ENCODE measurements at regions not wholly inside any gene's neighbourhood (a gene's known extent, or its start where the extent isn't known, plus 50 kb on each side); places are given as distances from the start of the nearest gene placed in this dataset.

DNA sequence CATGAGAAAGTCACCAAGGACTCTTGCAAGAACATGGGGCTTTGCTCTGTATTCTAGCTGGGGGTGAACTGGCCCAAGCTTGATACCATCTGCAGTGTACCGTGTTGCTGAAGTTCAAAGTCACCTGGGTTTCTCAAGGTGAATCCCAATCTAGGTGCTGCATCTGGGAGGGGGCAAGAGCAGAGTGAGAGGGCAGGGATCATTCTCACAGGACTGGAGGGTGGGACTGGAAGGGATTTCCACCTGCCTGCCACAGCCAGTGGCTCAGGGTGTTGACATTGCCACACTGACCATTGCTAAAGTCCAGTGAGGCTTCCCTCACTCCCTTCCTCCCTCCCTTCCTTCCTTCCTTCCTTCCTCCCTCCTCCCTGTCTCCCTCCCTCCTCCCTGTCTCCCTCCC is 98.7 kb downstream of the MYCN start:
- 68 to 84% methylated on average over 1 of the region's 1 CpG for WGBS, 2 donors
- TF ChIP-seq, protein P1, sequence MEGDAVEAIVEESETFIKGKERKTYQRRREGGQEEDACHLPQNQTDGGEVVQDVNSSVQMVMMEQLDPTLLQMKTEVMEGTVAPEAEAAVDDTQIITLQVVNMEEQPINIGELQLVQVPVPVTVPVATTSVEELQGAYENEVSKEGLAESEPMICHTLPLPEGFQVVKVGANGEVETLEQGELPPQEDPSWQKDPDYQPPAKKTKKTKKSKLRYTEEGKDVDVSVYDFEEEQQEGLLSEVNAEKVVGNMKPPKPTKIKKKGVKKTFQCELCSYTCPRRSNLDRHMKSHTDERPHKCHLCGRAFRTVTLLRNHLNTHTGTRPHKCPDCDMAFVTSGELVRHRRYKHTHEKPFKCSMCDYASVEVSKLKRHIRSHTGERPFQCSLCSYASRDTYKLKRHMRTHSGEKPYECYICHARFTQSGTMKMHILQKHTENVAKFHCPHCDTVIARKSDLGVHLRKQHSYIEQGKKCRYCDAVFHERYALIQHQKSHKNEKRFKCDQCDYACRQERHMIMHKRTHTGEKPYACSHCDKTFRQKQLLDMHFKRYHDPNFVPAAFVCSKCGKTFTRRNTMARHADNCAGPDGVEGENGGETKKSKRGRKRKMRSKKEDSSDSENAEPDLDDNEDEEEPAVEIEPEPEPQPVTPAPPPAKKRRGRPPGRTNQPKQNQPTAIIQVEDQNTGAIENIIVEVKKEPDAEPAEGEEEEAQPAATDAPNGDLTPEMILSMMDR (IDR thresholded peaks at IDR 0.05) = no peak
- no peak for TF ChIP-seq EP300 (IDR thresholded peaks at IDR 0.05)
- TF ChIP-seq POLR2AphosphoS5 (IDR thresholded peaks at IDR 0.05) = no peak
- TF ChIP-seq POLR2A (IDR thresholded peaks at IDR 0.05) = no peak
- Histone ChIP-seq H3K4me3 (no peak overlapping the region), H3K36me3 (no peaks in the 10 kb centered on the region), H3K27ac (no peak overlapping the region), H3K4me1 (no peaks in the 10 kb centered on the region), H3K9me3 (no peaks in the 10 kb centered on the region), H3K27me3 (peaks cover 0 to 9% (median 0%) of the 10 kb centered on the region in 3 donors)
- intact Hi-C loops (cut with DNase I) = no loop called here
- DNase-seq = no peak

DNA sequence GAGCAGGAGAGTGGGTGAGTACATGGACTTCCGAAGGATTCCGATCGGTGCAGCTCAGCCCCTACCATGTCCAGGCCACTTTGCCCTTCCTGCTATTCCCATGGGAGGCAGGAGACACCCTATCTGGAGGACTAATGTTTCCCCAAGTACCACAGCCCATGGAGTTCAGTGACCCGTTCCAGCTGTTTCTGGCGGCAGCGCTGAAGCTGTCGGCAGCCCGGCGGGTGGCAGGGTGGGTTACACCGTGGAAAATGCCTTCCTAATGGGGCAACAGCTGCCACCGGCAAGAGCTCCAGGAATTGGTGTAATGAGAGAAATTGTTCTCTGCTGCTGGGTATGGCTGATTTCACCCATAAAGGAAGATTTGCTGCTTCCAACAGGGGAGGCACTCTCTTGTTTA is 98.3 kb downstream of the MYCN start:
- WGBS, 2 donors = 89 to 95% methylated on average over 11 of the region's 11 CpGs
- Histone ChIP-seq H3K27me3 (peaks cover 0 to 9% (median 0%) of the 10 kb centered on the region in 3 donors), H3K27ac (no peak overlapping the region), H3K4me3 (no peak overlapping the region), H3K36me3 (no peaks in the 10 kb centered on the region), H3K4me1 (no peaks in the 10 kb centered on the region), H3K9me3 (no peaks in the 10 kb centered on the region)
- DNase-seq = no peak
- intact Hi-C loops (cut with DNase I) = no loop called here
- no peak for TF ChIP-seq EP300 (IDR thresholded peaks at IDR 0.05)
- TF ChIP-seq, protein P1 (IDR thresholded peaks at IDR 0.05) = no peak
- TF ChIP-seq POLR2A (IDR thresholded peaks at IDR 0.05) = no peak

DNA sequence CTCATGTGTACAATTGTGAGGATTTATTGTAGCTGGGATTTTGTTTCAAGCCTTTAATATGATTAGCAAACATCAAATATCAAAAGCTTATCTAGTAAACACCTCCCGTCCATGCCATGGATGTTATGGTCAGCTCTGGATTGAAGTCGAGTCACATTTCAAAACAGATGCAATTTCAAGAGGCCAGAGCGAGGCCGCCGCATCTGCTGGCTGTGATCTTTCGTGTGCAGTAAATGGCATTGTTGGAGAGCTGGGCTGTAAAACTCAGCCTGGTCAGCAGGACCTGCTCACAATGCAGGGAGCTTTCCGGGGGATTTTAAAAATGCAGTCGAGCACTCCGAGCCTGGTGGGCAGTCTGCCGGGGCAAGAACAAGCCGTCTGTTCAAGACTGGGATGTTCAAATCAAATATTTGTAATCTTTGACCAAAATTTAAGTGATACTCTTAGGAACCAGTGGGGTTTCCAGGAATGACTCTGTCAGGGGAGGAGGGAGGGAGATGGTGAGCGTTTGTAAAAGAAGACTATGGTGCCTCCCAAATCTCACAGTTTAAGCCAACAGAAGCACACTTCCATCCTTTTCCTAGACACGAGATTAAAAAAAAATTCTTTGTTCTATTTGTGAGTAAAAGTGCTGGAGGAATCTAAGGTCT is 97.6 kb downstream of the MYCN start:
- no peak for DNase-seq
- intact Hi-C loops (cut with DNase I) = no loop called here
- 73 to 85% methylated on average over 13 of the region's 13 CpGs for WGBS, 2 donors
- H3K4me1 ChIP-seq = no peaks in the 10 kb centered on the region
- TF ChIP-seq, protein P1 (IDR thresholded peaks at IDR 0.05) = no peak
- TF ChIP-seq POLR2A (IDR thresholded peaks at IDR 0.05) (no peak), EP300 (IDR thresholded peaks at IDR 0.05) (no peak), POLR2AphosphoS5 (IDR thresholded peaks at IDR 0.05) (no peak)
- no peak overlapping the region for H3K27ac ChIP-seq
- H3K9me3 ChIP-seq = no peaks in the 10 kb centered on the region
- H3K36me3 ChIP-seq = no peaks in the 10 kb centered on the region
- peaks cover 0 to 9% (median 0%) of the 10 kb centered on the region in 3 donors for H3K27me3 ChIP-seq
- no peak overlapping the region for H3K4me3 ChIP-seq

DNA sequence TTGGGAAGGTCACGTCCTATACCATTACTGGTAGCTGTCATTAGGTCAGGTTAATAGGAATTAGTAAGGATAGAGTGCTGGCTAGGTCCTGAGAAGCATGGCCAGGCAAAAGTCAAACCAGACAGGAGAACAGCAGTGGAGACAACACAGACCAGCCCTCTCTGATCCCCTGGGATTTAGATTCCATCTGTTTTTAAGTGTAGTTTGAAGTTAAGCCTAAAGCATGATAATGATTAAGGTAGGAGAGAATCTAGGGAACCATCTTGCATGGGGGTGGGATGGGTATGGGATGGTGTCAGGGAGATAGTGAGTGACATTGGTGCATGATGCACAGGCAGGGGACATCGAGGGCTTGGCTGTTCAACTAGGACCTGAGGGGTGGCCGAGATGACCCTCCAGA is 96.6 kb downstream of the MYCN start:
- H3K27ac ChIP-seq = no peak overlapping the region
- no peak for DNase-seq
- whole genome bisulfite sequencing, 2 donors = 86 to 89% methylated on average over 3 of the region's 3 CpGs
- no peaks in the 10 kb centered on the region for H3K36me3 ChIP-seq
- no peaks in the 10 kb centered on the region for H3K4me1 ChIP-seq
- intact Hi-C loops (cut with DNase I) = no loop called here
- H3K27me3 ChIP-seq = peaks cover 0 to 9% (median 0%) of the 10 kb centered on the region in 3 donors
- H3K4me3 ChIP-seq = no peak overlapping the region
- TF ChIP-seq EP300 (IDR thresholded peaks at IDR 0.05) (no peak), POLR2A (IDR thresholded peaks at IDR 0.05) (no peak), POLR2AphosphoS5 (IDR thresholded peaks at IDR 0.05) (no peak)
- TF ChIP-seq, protein P1 (IDR thresholded peaks at IDR 0.05) = no peak
- H3K9me3 ChIP-seq = no peaks in the 10 kb centered on the region

Data from sigmoid colon (tissue), 6 donors.